OCI-LY7 (cell line): ENCODE measurements at regions not wholly inside any gene's neighbourhood (a gene's known extent, or its start where the extent isn't known, plus 50 kb on each side); places are given as distances from the start of the nearest gene placed in this dataset.

Experiments
- BruUV-seq: library from RNA; stranded (reverse); fragments of 400-500 nt; replicated peaks from 2 replicates; lab custom pipeline; 2021; lab: Mats Ljungman, UMichigan
- CTCF ChIA-PET: fragments of 300-600 bp; sonication (Branson Sonifier 250); formaldehyde crosslinking; loops from one replicate; lab custom pipeline; 2022; ENCODE audit warnings: antibody characterized with exemption; ENCODE audit not compliant: unreplicated experiment; lab: Charles Lee
- POLR2A ChIA-PET: fragments of 300-600 bp; sonication (Branson Sonifier 250); formaldehyde crosslinking; loops from one replicate; lab custom pipeline; 2022; ENCODE audit warnings: antibody characterized with exemption; lab: Charles Lee
- DNase-seq: peaks from one replicate; pipeline ENCODE4 v3.0.0-alpha.2; 2015; ENCODE audit warnings: low spot score
- H2AFZ ChIP-seq: fragments of 200-600 bp; sonication (generic), shearing (Covaris generic); 2 replicates; pipeline ENCODE4 v1.6.1; 2014; ENCODE audit warnings: mild to moderate bottlenecking, antibody characterized with exemption, low read length, moderate library complexity
- H3K27ac ChIP-seq: fragments of 200-600 bp; sonication (generic); 2 replicates; pipeline ENCODE4 v1.5.1; 2014; ENCODE audit warnings: mixed run types, low read depth, mild to moderate bottlenecking, moderate library complexity, low read length, inconsistent platforms; ENCODE audit not compliant: poor library complexity, severe bottlenecking
- H3K36me3 ChIP-seq: fragments of 200-600 bp; sonication (generic); 2 replicates; pipeline ENCODE4 v1.6.1; 2014; ENCODE audit warnings: mild to moderate bottlenecking, antibody characterized with exemption, low read length, moderate library complexity, mixed read lengths; ENCODE audit not compliant: insufficient read depth
- H3K4me1 ChIP-seq: fragments of 200-600 bp; sonication (generic); 2 replicates; pipeline ENCODE4 v1.5.1; 2014; ENCODE audit warnings: mild to moderate bottlenecking, low read length; ENCODE audit not compliant: insufficient read depth, poor library complexity, severe bottlenecking
- H3K4me2 ChIP-seq: fragments of 200-600 bp; sonication (generic); 2 replicates; pipeline ENCODE4 v1.6.1; 2014; ENCODE audit warnings: mild to moderate bottlenecking, low read length
- H3K4me3 ChIP-seq: fragments of 200-600 bp; sonication (generic); 2 replicates; pipeline ENCODE4 v1.5.1; 2014; ENCODE audit warnings: mild to moderate bottlenecking, low read depth, low read length; ENCODE audit not compliant: poor library complexity, severe bottlenecking
- H3K79me2 ChIP-seq: fragments of 200-600 bp; sonication (generic); 2 replicates; pipeline ENCODE4 v1.6.1; 2016; ENCODE audit warnings: low read depth, mild to moderate bottlenecking, low read length, moderate library complexity, mixed read lengths; ENCODE audit not compliant: insufficient read depth
- H3K9me2 ChIP-seq: fragments of 200-600 bp; sonication (generic); 2 replicates; pipeline ENCODE4 v1.6.1; 2016; ENCODE audit warnings: mild to moderate bottlenecking, low read length, mixed read lengths; ENCODE audit not compliant: insufficient read depth
- H3K9me3 ChIP-seq: fragments of 200-600 bp; sonication (generic); 2 replicates; pipeline ENCODE4 v1.6.1; 2014; ENCODE audit warnings: mild to moderate bottlenecking, mixed run types, low read length, mixed read lengths
- H4K20me1 ChIP-seq: fragments of 200-600 bp; sonication (generic); 2 replicates; pipeline ENCODE4 v1.6.1; 2014; ENCODE audit warnings: mild to moderate bottlenecking, antibody characterized with exemption, low read length, moderate library complexity, mixed read lengths; ENCODE audit not compliant: insufficient read depth
- EZH2phosphoT487 ChIP-seq: fragments of 200-600 bp; sonication (generic); IDR thresholded peaks from 2 replicates; pipeline ENCODE4 v1.6.1; 2018; ENCODE audit warnings: low read depth, borderline replicate concordance, mild to moderate bottlenecking, mixed run types, antibody characterized with exemption, low read length, moderate library complexity, mixed read lengths
- intact Hi-C: fragments of 100-400 bp; cut with micrococcal nuclease; formaldehyde crosslinking; loops from one replicate; pipeline ENCODE4 v1.10.0; 2022; ENCODE audit not compliant: unreplicated experiment
- TF ChIP-seq, protein P1 (sequence below): fragments of 200-600 bp; sonication (generic); conservative IDR thresholded peaks from 2 replicates; pipeline ENCODE4 v1.5.1; 2014; ENCODE audit warnings: mild to moderate bottlenecking, antibody characterized with exemption, low read length, moderate library complexity, mixed read lengths

DNA sequence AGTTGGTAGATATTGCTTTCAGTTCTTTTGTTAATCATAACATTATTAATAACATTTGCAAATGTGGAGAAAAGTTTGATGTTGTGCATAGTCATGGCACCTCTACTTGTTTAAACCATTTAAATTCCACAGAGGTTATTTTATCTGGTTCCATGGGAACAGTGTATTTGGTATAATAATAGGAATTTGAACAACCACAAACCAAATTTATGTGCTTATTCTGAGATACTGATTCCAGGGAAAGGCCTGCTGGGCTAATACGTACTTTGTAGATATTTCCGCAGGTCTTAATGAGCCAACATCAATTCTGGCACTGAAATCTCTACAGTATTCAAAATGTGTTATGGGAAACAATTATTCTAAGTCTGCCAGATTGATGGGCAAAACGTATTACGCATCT, 319.0 kb downstream of the DKK2 start:
- Histone ChIP-seq H3K27ac (no peak overlapping the region), H2AFZ (no peak overlapping the region), H3K9me2 (no peaks in the 10 kb centered on the region; the same call in 1 of the 2 replicates), H4K20me1 (no peaks in the 10 kb centered on the region), H3K4me1 (no peaks in the 10 kb centered on the region), H3K4me3 (no peak overlapping the region), H3K4me2 (no peak overlapping the region), H3K9me3 (no peaks in the 10 kb centered on the region), H3K79me2 (no peaks in the 10 kb centered on the region), H3K36me3 (no peaks in the 10 kb centered on the region)
- no TSS peak for BruUV-seq
- no peak for DNase-seq
- ChIA-PET POLR2A (interaction anchor here (0.9 kb wide), 1 partner anchor 19 kb away, joined by 5 read pairs; no protein-coding TSS in a partner anchor), CTCF (no interaction called here)
- TF ChIP-seq, protein P1, sequence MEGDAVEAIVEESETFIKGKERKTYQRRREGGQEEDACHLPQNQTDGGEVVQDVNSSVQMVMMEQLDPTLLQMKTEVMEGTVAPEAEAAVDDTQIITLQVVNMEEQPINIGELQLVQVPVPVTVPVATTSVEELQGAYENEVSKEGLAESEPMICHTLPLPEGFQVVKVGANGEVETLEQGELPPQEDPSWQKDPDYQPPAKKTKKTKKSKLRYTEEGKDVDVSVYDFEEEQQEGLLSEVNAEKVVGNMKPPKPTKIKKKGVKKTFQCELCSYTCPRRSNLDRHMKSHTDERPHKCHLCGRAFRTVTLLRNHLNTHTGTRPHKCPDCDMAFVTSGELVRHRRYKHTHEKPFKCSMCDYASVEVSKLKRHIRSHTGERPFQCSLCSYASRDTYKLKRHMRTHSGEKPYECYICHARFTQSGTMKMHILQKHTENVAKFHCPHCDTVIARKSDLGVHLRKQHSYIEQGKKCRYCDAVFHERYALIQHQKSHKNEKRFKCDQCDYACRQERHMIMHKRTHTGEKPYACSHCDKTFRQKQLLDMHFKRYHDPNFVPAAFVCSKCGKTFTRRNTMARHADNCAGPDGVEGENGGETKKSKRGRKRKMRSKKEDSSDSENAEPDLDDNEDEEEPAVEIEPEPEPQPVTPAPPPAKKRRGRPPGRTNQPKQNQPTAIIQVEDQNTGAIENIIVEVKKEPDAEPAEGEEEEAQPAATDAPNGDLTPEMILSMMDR = no peak
- TF ChIP-seq EZH2phosphoT487 = no peak
- intact Hi-C loops = no loop called here

DNA sequence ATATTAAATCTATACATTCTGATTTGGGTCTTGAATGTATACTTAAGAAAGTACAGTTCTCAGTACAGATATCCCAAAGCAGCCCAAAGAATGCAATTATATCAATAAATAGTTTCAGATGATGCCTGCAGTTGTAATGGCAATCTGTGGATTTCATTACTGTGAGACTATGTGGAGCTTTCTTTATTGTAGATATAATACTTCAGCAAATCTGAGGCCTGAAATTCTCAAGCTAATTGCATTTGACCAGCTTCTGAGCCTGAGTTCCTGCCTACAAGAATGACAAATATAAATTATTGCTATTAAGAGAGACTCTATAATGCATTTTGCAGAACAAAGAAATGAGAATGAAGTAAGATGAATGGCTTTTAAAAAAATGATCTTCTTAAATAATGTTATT, 320.3 kb downstream of the DKK2 start:
- Histone ChIP-seq H3K4me1 (no peaks in the 10 kb centered on the region), H3K27ac (no peak overlapping the region), H3K9me3 (no peaks in the 10 kb centered on the region), H2AFZ (no peak overlapping the region), H3K9me2 (no peaks in the 10 kb centered on the region; the same call in 1 of the 2 replicates), H3K36me3 (no peaks in the 10 kb centered on the region), H4K20me1 (no peaks in the 10 kb centered on the region), H3K4me2 (no peak overlapping the region), H3K79me2 (no peaks in the 10 kb centered on the region), H3K4me3 (no peak overlapping the region)
- TF ChIP-seq, protein P1 = no peak
- TF ChIP-seq EZH2phosphoT487 = no peak
- intact Hi-C loops = no loop called here
- CTCF ChIA-PET = no interaction called here
- DNase-seq = no peak
- no TSS peak for BruUV-seq
- POLR2A ChIA-PET = no interaction called here

DNA sequence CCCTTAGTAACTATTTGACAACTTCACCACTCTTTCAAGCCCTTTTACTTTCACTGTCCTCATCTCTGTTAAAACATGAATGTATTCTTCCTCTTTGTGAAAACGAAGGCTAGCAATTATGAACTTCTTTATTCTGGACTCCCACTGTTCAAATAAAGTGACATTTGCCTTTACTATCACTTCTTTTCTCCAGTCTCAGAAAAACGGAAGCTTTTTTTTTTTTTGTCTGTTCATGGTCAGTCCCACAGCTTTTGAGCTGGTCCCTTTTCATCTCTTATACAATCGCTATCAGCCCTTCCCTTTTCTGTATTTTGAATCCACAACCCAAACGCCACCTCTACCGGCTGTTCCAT, 327.7 kb downstream of the DKK2 start:
- no peak overlapping the region for H3K4me2 ChIP-seq
- no peak overlapping the region for H2AFZ ChIP-seq
- POLR2A ChIA-PET = no interaction called here
- H3K4me3 ChIP-seq = no peak overlapping the region
- DNase-seq = no peak
- H3K9me2 ChIP-seq = no peaks in the 10 kb centered on the region
- no peaks in the 10 kb centered on the region for H3K79me2 ChIP-seq
- BruUV-seq = no TSS peak
- no peak overlapping the region for H3K27ac ChIP-seq
- CTCF ChIA-PET = no interaction called here
- intact Hi-C loops = no loop called here
- no peaks in the 10 kb centered on the region for H4K20me1 ChIP-seq
- TF ChIP-seq, protein P1 = no peak
- no peak for TF ChIP-seq EZH2phosphoT487
- no peaks in the 10 kb centered on the region for H3K9me3 ChIP-seq
- H3K4me1 ChIP-seq = no peaks in the 10 kb centered on the region
- H3K36me3 ChIP-seq = no peaks in the 10 kb centered on the region
